ENCODE measurements at regions not wholly inside any gene's neighbourhood (a gene's known extent, or its start where the extent isn't known, plus 50 kb on each side); places are given as distances from the start of the nearest gene placed in this dataset.

DNA sequence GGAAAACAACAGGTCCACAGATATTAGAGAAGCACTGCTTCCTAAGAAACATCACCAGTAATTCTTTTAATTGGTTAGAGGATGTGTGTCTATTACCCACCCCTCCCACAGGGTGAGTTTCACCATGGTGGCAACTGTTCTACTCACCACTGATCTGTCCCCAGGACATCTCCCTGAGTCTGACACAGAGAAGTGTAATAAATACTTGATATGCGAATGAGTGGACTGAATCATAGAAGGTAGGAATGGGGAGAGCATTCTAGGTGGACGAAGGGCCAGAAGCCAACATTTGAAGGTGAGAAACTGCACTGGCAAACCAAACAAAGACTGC lies 452.7 kb upstream of the PROK2 start:
- peak; percentile 23 for DNase-seq
- Histone ChIP-seq H3K4me3 (ENCODE audit: low read length) (no peak overlapping the region), H3K36me3 (ENCODE audit: control insufficient read depth, insufficient read depth, low read length) (no peaks in the 10 kb centered on the region), H3K4me1 (ENCODE audit: control insufficient read depth, insufficient read depth, low read length) (no peaks in the 10 kb centered on the region), H3K27ac (ENCODE audit: low read depth, low read length) (no peak overlapping the region), H3K27me3 (ENCODE audit: control insufficient read depth, insufficient read depth, low read length, poor library complexity, severe bottlenecking) (no peaks in the 10 kb centered on the region), H3K9ac (ENCODE audit: extremely low read depth, low read length, poor library complexity, severe bottlenecking) (no peak overlapping the region), H3K9me3 (ENCODE audit: control insufficient read depth, low read length) (no peaks in the 10 kb centered on the region)
- TF ChIP-seq CTCF (conservative IDR thresholded peaks at IDR 0.05), result no peak
- H3K27ac Mint-ChIP-seq, result no peak overlapping the region
- 90 to 100% methylated on average over 2 of the region's 2 CpGs for WGBS, 2 experiments (ENCODE audit: insufficient coverage in 1 of 2, insufficient read length in 1 of 2)
- H3K36me3 Mint-ChIP-seq (ENCODE audit: low read depth), result no peaks in the 10 kb centered on the region
- peaks cover 24% of the 10 kb centered on the region for H3K27me3 Mint-ChIP-seq (ENCODE audit: insufficient read depth)
- peaks cover 4% of the 10 kb centered on the region for H3K9me3 Mint-ChIP-seq
- H3K4me1 Mint-ChIP-seq, result peaks cover 3% of the 10 kb centered on the region
- no peak overlapping the region for H3K4me3 Mint-ChIP-seq

GRCh38 chr3:72234391-72234790 lies 449.4 kb upstream of the PROK2 start:
- peak; percentile 26 for DNase-seq
- Histone ChIP-seq H3K4me3 (ENCODE audit: low read length) (no peak overlapping the region), H3K9me3 (ENCODE audit: control insufficient read depth, low read length) (no peaks in the 10 kb centered on the region), H3K27me3 (ENCODE audit: control insufficient read depth, insufficient read depth, low read length, poor library complexity, severe bottlenecking) (no peaks in the 10 kb centered on the region), H3K36me3 (ENCODE audit: control insufficient read depth, insufficient read depth, low read length) (no peaks in the 10 kb centered on the region), H3K4me1 (ENCODE audit: control insufficient read depth, insufficient read depth, low read length) (no peaks in the 10 kb centered on the region), H3K27ac (ENCODE audit: low read depth, low read length) (no peak overlapping the region), H3K9ac (ENCODE audit: extremely low read depth, low read length, poor library complexity, severe bottlenecking) (no peak overlapping the region)
- Mint-ChIP-seq H3K9me3 (peaks cover 4% of the 10 kb centered on the region), H3K4me1 (peaks cover 3% of the 10 kb centered on the region), H3K36me3 (ENCODE audit: low read depth) (no peaks in the 10 kb centered on the region), H3K27ac (no peak overlapping the region), H3K27me3 (ENCODE audit: insufficient read depth) (peaks cover 31% of the 10 kb centered on the region), H3K4me3 (no peak overlapping the region)
- no peak for TF ChIP-seq CTCF (conservative IDR thresholded peaks at IDR 0.05)
- 91 to 94% methylated on average over 4 of the region's 4 CpGs for WGBS, 2 experiments (ENCODE audit: insufficient coverage in 1 of 2, insufficient read length in 1 of 2)

GRCh38 chr3:72233571-72233970 lies 448.6 kb upstream of the PROK2 start:
- H3K4me3 ChIP-seq (ENCODE audit: low read length), result no peak overlapping the region
- DNase-seq, result peak; percentile 24
- no peaks in the 10 kb centered on the region for H3K36me3 Mint-ChIP-seq (ENCODE audit: low read depth)
- H3K27me3 Mint-ChIP-seq (ENCODE audit: insufficient read depth), result peaks cover 28% of the 10 kb centered on the region
- H3K27me3 ChIP-seq (ENCODE audit: control insufficient read depth, insufficient read depth, low read length, poor library complexity, severe bottlenecking), result no peaks in the 10 kb centered on the region
- 82 to 86% methylated on average over 2 of the region's 2 CpGs for WGBS, 2 experiments (ENCODE audit: insufficient coverage in 1 of 2, insufficient read length in 1 of 2)
- H3K4me1 Mint-ChIP-seq, result peaks cover 3% of the 10 kb centered on the region
- no peak overlapping the region for H3K4me3 Mint-ChIP-seq
- H3K9me3 ChIP-seq (ENCODE audit: control insufficient read depth, low read length), result no peaks in the 10 kb centered on the region
- H3K27ac Mint-ChIP-seq, result no peak overlapping the region
- no peak for TF ChIP-seq CTCF (conservative IDR thresholded peaks at IDR 0.05)
- H3K4me1 ChIP-seq (ENCODE audit: control insufficient read depth, insufficient read depth, low read length), result no peaks in the 10 kb centered on the region
- peaks cover 4% of the 10 kb centered on the region for H3K9me3 Mint-ChIP-seq
- no peak overlapping the region for H3K9ac ChIP-seq (ENCODE audit: extremely low read depth, low read length, poor library complexity, severe bottlenecking)
- no peaks in the 10 kb centered on the region for H3K36me3 ChIP-seq (ENCODE audit: control insufficient read depth, insufficient read depth, low read length)
- H3K27ac ChIP-seq (ENCODE audit: low read depth, low read length), result no peak overlapping the region
